Pulmonary artery endothelial cell (primary cell): ENCODE measurements at regions not wholly inside any gene's neighbourhood (a gene's known extent, or its start where the extent isn't known, plus 50 kb on each side); places are given as distances from the start of the nearest gene placed in this dataset.
"Not testable (repeated sequence)": the region's sequence is repeated elsewhere in the genome, so short reads cannot be mapped to it uniquely, and the experiment has no call there.

Source experiments
- DNase-seq: peaks from one replicate; pipeline ENCODE4 v3.0.0-alpha.2; 2011; ENCODE audit warnings: low read depth, low spot score

DNA sequence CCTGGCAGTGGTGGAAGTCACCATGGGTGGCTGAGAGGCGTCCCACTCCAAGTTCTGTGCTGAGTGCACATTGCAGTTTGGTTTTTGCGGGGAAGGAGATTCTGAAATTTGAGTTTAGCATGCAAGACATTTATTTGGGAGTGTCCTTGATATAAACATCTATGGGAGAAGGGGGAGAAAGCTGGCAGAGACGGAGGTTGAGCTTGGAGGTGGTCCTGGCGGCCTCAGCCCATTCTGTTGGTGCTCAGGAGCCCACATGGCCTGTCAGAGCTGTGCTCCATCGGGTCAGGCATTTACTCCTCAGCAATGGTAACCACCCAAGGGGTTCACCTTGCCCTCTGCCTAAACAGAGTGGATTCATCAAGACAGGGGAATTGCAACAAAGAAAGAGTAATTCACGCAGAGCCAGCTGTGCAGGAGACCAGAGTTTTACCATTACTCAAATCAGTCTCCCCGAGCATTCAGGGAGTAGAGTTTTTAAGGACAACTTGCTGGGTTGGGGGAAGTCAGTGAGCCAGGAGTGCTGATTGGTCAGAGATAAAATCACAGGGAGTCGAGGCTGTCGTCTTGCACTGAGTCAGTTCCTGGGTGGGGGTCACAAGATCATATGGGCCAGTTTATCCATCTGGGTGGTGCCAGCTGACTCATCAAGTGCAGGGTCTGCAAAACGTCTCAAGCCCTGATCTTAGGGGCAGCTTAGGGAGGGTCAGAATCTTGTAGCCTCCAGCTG is 323.3 kb upstream of the TMEM132C start:
- no peak for DNase-seq

DNA sequence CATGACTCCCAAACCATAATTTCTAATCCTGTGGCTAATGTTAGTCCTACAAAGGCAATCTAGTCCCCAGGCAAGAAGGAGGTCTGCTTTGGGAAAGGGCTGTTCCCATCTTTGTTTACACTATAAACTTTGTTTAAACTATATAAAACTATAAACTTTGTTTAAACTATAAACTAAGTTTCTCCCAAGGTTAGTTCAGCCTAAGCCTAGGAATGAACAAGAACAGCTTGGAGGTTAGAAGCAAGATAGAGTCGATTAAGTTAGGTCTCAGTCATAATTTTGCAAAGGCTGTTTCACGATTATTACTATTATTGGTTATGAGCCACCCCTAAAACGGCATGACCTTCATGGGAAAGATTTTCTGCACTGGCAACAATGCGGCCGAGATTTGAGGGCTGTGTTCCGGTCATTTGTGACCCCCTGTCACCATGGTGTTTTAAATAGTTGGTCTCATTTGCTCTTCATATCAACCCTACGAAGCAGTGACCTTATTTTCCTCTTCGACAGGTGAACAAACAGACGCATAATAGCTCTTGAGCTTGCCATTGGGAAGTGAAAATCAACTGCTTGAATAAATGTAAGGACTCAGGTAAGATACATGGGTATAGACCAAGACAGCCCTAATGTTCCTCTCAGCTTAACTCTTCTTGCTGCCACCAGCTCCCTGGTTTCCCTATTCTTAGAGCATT is 322.6 kb upstream of the TMEM132C start:
- DNase-seq, result no peak

DNA sequence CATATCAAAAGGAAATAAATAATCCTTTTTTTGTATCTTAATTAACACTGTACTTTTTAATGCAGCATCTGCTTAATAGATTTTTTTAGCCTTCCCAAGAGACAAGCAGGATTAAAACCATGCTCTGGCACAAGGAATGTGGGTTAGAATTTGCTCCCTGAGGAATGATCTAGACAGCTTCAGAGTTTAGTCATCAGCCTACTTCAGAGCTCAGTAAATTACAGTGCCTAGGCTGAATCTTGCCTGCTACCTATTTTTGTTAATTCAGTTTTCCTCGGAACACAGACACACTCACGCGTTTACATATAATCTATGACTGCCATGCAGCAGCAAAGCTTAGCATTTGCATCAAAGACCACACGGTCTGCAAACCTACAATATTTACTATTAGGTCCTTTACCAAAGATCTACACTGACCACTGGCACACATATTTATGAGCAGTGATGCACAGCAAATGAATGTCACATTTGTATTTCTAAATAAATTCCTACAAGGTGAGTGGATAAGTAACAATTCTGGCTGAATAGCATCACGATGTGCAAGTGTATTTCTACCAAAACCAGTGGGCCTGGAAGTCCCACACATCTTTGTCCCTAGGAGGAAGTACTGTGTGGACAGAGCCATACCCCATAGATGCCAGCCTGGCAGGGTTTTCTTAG is 309.8 kb upstream of the TMEM132C start:
- no peak for DNase-seq

DNA sequence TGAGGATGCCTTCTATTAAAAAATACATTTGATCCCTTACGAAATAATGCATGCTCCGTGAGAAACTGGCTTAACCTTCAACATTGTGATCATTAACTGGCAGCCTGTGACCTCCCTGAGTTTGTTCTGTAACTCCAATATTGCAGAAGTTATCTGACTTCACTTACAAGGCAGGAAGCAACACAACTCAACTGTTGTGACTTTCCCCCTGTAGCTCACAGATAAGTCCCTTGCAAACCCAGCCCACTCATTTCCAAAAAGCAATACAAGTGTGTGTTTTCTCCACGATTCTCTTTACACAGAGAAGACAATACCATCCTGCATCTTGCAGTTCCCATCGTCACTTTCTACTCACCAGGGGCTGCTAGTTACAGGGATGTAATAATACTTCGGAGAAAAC is 304.7 kb upstream of the TMEM132C start:
- no peak for DNase-seq

DNA sequence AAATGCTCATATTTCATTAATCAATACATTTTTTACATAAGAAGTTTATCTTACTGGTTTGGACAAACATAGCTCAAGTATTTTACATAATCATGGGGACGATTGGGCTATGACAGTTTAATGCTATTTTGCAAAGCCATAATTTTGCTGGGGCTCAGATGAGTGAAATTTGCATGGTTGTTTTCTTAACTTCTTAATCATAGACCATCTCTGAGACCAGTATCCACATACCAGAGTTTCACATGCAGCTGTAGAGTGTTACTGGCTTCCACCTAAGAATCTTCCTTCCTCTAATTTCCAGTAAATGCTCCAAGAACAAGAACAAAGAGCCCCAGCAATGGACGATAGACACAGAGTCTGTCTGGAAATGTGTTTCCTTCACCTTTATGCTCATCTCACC is 303.0 kb upstream of the TMEM132C start:
- DNase-seq, result no peak

DNA sequence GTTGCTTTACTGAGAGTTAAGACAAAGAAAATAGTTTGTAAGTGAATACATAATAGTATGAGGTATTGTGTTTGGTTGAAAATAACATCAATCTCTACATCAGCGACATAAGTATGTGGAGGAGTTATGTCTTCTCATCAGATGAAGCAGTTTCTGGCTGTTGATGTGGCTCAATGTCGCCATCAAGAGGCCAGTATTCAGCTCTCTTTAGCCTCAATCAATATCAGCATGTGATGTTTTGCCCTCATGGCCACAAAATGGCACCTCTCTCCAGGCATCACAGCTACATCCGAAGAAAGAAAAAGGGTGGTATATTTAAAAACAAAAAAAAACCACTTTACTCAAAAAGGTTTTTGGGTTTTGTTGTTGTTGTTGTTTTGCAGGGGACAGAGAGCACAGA is 302.3 kb upstream of the TMEM132C start:
- DNase-seq, result no peak

DNA sequence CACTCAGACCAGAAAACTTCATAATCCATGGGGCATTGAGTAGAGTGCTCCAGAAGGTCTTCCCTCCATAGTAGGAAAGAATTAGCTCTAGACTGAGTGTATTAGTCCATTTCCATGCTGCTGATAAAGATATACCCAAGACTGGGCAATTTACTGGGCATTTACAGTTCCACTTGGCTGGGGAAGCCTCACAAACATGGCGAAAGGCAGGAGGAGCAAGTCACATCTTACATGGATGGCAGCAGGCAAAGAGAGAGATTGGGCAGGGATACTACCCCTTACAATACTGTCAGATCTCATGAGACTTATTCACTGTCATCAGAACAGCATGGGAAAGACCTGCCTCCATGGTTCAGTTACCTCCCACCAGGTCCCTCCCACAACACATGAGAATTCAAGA is 300.6 kb upstream of the TMEM132C start:
- no peak for DNase-seq

DNA sequence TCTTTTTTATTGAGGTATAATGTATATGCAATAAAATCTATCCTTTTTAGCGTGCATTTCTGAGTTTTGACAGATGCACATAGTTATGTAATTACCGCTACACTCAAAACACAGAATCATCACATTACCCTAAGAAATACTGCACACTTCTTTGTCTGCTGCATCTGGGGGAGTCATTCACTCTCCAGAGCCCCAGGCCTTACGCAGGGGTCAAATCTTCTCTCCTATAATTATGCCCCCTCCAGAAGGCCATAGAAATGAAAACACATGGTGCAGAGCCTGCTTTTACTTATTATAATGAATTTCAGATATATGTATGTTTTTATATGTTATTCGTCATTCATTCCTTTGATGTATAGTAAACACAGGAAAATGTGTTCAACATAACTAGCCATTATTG is 296.5 kb upstream of the TMEM132C start:
- no peak for DNase-seq

DNA sequence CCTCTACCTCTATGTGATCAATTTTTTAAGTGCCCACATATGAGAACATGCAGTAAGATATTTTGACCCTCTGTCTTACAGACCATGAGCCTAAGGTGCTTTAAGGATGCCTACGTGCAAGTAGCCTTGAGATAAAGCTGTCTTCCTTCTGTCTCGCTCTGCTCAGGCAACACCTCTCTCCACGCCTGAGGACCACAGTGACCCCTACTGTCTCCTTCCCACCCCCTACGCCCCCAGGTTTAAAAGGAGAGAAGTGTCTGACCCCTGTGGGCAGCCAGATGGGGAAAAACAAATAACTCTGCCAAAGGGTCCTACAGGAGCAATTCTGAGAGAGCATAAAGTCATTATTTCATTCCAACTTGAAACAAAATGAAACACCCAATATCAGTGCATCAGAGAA is 286.4 kb upstream of the TMEM132C start:
- DNase-seq, result no peak

DNA sequence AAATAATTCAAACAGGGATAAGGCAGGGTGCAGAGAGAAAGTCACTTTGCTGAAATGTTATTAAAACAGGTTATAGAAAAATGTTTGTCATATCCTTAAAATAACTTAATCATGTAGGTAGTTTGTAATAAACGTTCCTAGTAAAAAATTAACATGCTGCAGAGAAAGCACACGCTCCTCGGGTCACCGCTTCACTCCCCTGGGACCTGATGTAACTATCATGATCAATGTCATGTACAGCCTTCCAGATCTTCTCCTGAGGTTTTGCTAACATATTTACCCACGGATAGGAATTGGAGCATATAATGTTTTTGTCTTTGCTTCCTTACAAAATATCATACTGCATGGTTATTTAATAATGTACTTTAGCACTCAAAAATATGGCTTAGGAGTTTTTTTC is 285.1 kb upstream of the TMEM132C start:
- no peak for DNase-seq

DNA sequence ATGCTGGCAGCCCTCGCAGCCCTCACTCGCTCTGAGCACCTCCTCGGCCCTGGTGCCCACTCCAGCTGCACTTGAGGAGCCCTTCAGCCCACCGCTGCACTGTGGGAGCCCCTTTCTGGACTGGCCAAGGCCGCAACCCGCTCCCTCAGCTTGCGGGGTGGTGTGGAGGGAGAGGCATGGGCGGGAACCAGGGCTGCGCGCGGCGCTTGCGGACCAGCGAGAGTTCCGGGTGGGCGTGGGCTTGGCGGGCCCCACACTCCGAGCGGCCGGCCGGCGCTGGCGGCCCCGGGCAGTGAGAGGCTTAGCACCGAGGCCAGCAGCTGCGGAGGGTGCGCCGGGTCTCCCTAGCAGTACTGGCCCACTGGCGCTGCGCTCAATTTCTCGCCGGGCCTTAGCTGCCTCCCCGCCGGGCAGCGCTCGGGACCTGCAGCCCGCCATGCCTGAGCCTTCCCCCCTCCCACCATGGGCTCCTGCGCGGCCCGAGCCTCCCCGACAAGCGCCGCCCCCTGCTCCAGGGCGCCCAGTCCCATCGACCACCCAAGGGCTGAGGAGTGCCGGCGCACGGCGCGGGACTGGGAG is 283.7 kb upstream of the TMEM132C start:
- DNase-seq, result not testable (repeated sequence)

DNA sequence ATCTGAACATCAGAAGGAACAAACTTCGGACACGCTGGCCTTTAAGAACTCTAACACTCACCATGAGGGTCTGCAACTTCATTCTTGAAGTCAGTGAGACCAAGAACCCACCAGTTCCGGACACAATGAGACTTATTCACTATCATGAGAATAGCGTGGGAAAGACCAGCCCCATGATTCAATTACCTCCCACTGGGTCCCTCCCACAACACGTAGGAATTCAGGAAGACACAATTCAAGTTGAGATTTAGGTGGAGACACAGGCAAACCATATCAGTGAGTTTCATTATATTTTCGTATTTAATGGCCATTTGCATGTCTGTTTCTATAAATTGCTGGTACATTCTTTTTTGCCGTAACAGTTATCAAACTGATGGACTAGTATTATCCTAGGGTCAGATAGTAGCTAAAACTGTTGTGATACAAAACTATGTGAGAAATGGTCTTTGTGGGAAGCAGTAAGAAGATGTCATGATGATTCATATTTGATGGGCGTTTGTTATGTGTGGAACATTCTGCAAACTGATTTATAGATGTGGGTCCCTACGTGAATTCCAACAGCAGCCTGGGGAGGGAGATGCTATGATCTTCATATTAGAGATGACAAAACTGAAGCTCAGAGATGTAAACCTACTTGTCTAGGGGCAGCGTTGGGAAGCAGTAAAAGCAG is 282.4 kb upstream of the TMEM132C start:
- no peak for DNase-seq

DNA sequence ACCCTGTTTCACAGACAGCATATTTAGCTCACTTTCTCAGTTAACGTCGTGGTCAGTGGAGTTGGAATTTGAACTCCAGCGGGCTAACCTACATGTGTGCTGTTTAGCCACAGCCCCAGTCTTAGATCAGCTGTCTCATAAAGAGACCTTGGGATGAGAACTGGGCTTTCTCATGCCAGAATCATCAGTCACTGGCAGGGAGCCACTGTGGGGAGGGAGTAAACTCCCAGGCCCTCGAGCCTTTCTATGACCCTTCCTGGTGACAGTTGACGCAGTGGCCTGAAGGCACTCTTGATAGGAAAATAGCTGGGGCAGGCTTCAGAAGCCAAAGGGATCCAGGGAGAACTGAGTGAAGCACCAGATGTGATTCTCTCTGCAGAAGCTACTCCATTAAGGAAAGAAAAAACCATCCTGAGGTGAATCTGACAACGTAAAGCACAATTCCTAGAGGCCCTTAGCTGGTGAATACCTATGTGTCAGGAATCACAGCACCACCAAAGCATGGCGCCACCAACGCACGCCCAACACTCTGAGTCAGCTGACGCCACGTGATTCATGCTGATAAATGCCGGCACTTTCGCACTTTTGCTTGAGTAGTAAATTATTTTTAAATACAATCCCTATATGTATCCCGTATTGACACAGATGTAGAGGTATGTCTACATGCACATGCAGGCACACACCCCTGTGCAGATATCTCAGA is 279.6 kb upstream of the TMEM132C start:
- no peak for DNase-seq

DNA sequence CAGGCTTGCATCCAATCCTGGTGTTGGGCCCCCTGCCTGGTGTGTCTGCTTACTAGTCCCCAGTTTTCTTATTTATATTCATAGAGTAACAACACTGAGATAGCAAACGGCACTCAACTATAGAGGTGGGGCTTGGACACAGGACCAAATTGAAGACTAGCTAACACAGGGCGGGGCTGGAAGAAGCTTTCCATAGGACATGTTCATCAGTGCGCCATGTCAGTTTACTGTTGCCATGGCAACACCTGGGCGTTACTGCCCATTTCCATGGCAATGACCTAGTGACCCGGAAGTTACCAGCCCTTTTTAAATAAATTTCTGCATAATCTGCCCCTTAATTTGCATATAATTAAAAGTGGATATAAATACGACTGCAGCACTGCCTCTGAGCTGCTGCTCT is 275.5 kb upstream of the TMEM132C start:
- no peak for DNase-seq

DNA sequence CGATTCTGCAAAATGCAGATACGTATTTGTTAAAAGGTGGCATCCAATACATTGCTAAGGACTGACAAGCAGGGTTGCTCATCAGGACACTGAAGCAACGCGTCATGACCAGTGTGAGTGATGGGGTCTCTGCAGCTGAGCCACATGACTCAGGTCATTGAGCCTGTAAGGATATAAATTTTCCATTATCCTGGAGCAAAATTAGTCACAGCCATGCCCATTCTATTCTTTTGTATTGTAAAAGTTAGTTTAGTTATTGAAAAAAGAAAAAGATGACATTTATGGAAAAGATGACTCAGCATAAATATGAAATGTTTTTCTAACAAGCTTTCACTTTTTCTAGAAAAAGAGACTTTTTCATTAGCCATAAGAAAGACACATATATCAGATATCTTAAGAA is 268.0 kb upstream of the TMEM132C start:
- no peak for DNase-seq

DNA sequence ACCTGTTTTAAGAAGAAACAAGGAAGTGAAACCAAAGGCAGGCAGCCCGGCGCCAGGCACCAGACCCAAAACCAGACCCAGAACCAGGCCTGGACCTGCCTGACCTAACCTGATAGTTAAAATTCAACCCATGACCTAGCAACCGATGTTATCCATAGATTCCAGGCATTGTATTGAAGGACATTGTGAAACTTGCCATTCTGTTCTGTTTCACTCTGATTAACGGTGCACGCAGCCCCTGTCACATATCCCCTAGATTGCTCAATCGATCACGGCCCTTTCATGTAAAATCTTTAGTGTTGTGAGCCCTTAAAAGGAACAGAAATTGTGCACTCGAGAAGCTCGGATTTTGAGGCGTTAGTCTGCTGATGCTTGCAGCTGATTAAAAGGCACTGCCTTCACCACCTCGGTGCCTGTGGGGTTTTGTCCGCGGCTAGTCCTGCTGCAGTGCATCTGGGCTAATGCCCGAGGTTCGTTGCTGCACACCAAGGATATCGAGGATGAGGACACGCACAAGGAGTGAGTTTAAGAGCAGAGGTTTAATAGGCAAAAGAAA is 262.5 kb upstream of the TMEM132C start:
- no peak for DNase-seq

DNA sequence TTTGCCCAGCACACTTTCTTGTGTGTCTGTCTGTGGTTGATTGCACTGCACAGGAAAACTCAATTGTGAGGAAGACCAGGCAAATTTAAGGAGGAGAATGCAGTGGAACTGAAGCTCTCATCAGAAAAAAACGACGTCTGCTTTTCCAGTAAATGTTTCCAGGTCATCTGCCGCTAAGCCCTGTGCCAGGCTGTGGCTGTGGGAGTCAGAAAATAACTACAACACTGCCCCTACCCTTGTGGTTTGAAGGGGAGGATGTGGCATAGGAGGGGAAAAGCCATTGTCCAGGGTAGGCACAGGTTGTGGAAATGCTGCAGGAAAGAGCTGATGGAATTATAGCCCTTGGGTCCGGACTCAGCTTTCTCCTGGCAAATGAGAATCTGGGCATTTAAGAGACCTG is 259.7 kb upstream of the TMEM132C start:
- no peak for DNase-seq

DNA sequence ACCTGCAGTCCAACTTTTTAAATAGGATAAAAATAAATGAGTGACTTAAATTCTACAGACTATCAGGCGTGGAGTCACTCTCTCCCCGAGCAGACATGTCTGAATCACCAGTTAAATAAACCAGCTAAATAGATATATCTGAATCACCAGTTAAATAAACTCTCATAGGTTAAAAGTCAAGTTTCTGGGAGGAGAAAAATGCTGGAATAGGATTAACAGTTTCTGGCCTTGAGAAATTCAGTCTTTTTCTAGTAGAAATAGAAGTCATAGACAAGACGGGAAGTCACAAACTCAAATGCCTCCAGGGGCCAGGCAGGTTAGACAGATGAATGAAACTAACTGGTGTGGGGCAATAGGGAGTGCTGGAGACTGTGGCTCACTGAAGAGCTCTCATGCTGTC is 258.6 kb upstream of the TMEM132C start:
- no peak for DNase-seq

DNA sequence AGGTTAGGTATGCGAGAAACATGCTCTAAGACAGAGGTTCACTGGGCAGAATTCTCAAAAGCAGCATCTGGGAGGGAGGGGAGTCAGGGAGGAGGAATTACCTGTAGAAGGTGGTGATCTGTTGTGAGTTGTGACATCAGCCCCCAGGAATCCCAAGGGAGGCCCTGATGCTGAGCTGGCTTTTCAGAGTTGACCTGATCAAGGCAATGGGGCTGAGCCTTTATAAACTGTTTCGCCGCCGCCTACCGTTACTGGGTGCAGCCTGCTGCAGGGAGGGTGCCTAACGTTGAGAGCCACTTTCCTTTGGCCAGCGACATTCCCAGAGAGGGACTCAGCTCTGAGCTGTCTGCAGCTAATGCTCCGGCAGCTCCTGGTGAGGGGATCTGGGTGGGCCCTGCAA is 257.9 kb upstream of the TMEM132C start:
- no peak for DNase-seq

DNA sequence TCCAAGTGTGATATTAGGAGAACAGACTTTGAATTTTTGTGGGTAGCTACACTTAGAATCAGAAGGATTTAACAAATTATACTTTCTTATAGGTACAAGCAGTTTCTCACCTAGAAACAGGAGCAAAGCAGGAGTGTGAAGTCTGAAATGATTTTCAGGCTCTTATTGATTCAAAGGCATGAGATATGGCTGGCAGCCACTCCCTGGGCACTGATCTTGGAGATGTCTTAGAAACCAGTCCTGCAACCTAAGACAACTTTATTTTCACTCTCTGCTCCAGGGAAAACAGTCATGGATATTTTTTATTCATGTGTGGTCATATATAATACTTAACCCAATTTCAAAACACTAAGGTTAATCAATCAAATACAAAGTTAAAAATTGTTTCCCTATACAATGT is 254.9 kb upstream of the TMEM132C start:
- no peak for DNase-seq

DNA sequence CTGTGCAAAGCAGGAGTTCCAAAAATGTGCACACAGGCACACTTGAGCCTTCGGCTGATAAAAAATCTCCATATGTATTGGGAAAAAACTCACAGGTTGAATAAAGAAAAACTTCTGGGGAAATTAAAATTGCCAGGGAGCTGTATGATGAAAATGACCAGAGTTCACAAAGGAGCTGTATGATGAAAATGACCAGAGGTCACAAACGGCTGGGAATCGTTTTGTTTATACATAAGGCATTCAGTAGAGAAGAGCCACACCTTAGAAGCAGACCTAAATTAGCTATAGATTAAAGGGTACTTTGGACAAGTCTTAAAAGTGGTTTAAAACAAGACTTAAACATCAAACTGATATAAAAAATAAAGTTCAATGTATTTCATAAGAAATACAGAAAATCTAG is 251.7 kb upstream of the TMEM132C start:
- DNase-seq, result no peak
